Pancreas (tissue), 10 donors: ENCODE measurements at regions not wholly inside any gene's neighbourhood (a gene's known extent, or its start where the extent isn't known, plus 50 kb on each side); places are given as distances from the start of the nearest gene placed in this dataset.

Source experiments
- ATAC-seq, 4 donors: fragments of 200-7000 bp; cut with Tn5 transposase; one replicate each; pipeline versions ENCODE4 v1.8.0 to v1.9.1; 2020; ENCODE audit warnings: mild to moderate bottlenecking in 4 of 4, moderate library complexity in 4 of 4
- DNase-seq, 6 donors: peaks; one replicate each; pipeline ENCODE4 v3.0.0-alpha.2; 2020
- FAIRE-seq: peaks from 2 replicates; lab custom pipeline; 2012; peaks lifted over from hg19 to GRCh38; lab: Jason Lieb, UNC
- H3K27ac ChIP-seq, 4 donors: fragments of 200-600 bp; sonication (generic); 1 replicate in 3 of 4; 2 replicates in 1 of 4; pipeline versions ENCODE4 v1.5.0 to v1.8.0; 2020
- H3K27me3 ChIP-seq, 4 donors: fragments of 200-600 bp; one replicate each; pipeline ENCODE4 v1.8.0; 2021
- H3K36me3 ChIP-seq, 3 donors: fragments of 200-600 bp; sonication (generic) in 1 of 3; one replicate each; pipeline versions ENCODE4 v1.5.0 to v1.8.0; 2020 to 2021
- H3K4me1 ChIP-seq, 3 donors: fragments of 200-600 bp; one replicate each; pipeline ENCODE4 v1.8.0; 2021
- H3K4me3 ChIP-seq, 4 donors: fragments of 200-600 bp; sonication (generic) in 2 of 4; one replicate each; pipeline versions ENCODE4 v1.5.0 to v1.8.0; 2020 to 2021
- H3K9me3 ChIP-seq, 4 donors: fragments of 200-600 bp; one replicate each; pipeline ENCODE4 v1.8.0; 2021
- CTCF ChIP-seq, 4 donors: fragments of 200-600 bp; sonication (generic) in 3 of 4; IDR thresholded peaks; one replicate each; pipeline versions ENCODE4 v1.5.0 to v1.8.0; 2021; ENCODE audit warnings: antibody characterized with exemption in 4 of 4
- WGBS, 2 donors: extraction: QIAGEN DNeasy Blood & Tissue Kit; methylation state at CpG; one replicate each; pipeline ENCODE4 v1.1.7; 2013; 5-methylcytosine and 5-hydroxymethylcytosine counted together
- intact Hi-C, 3 donors: fragments of 100-400 bp; cut with DNase I; formaldehyde crosslinking; loops; one replicate each; pipeline versions ENCODE4 v1.11.1 to v1.14.2; 2022
- donor health status: healthy with polysubstance abuse.
- donor health status: DM: no; HTN: no; CAD: no; lungs with moderate emphysema.
- donor health status: DM: no; HTN: no; CAD: no.
- donor health status: control.
- donor health status: control.
- donor health status: Bipolar disorder and iron deficiency.
- donor health status: DM: yes; HTN: yes; CAD: no.
- donor health status: DM: no; HTN: no; CAD: no.
- donor health status: DM: no; HTN: no; CAD: no.
- donor health status: DM: yes; HTN: yes; CAD: no.

GRCh38 chr18:45487581-45487980, 127.7 kb upstream of the SLC14A2 start:
- H3K27me3 ChIP-seq = no peaks in the 10 kb centered on the region
- H3K4me1 ChIP-seq = no peaks in the 10 kb centered on the region
- no peak overlapping the region for H3K27ac ChIP-seq
- no peak for TF ChIP-seq CTCF (IDR thresholded peaks at IDR 0.05)
- no peak for DNase-seq
- no peaks in the 10 kb centered on the region for H3K36me3 ChIP-seq
- H3K9me3 ChIP-seq = no peaks in the 10 kb centered on the region
- no peak for ATAC-seq
- H3K4me3 ChIP-seq = no peak overlapping the region
- intact Hi-C loops = no loop called here
- WGBS, 2 donors = 70 to 80% methylated on average over 3 of the region's 3 CpGs
- FAIRE-seq = no peak

- WGBS, 2 donors = 37 to 48% methylated on average over 3 of the region's 3 CpGs
- ATAC-seq = no peak
- H3K4me1 ChIP-seq = no peaks in the 10 kb centered on the region
Observed at GRCh38 chr18:45488645-45489044, 126.6 kb upstream of the SLC14A2 start.

GRCh38 chr18:45493830-45494229, 121.4 kb upstream of the SLC14A2 start:
- ATAC-seq = no peak
- DNase-seq = no peak
- H3K27me3 ChIP-seq = no peaks in the 10 kb centered on the region
- H3K4me3 ChIP-seq = no peak overlapping the region
- H3K36me3 ChIP-seq = no peaks in the 10 kb centered on the region
- no peak overlapping the region for H3K27ac ChIP-seq
- H3K9me3 ChIP-seq = no peaks in the 10 kb centered on the region
- 93 to 95% methylated on average over 2 of the region's 2 CpGs for WGBS, 2 donors
- no peak for TF ChIP-seq CTCF (IDR thresholded peaks at IDR 0.05)
- intact Hi-C loops = no loop called here
- FAIRE-seq = no peak
- no peaks in the 10 kb centered on the region for H3K4me1 ChIP-seq

More at GRCh38 chr18:45488645-45489044, 126.6 kb upstream of the SLC14A2 start:
- TF ChIP-seq CTCF (IDR thresholded peaks at IDR 0.05) = no peak
- Histone ChIP-seq H3K27ac (no peak overlapping the region), H3K27me3 (no peaks in the 10 kb centered on the region), H3K9me3 (no peaks in the 10 kb centered on the region), H3K4me3 (no peak overlapping the region), H3K36me3 (no peaks in the 10 kb centered on the region)
- FAIRE-seq (no peak), DNase-seq (no peak)
- intact Hi-C loops = no loop called here

GRCh38 chr18:45494811-45495210, 120.5 kb upstream of the SLC14A2 start:
- no peak for TF ChIP-seq CTCF (IDR thresholded peaks at IDR 0.05)
- 84 to 90% methylated on average over 6 of the region's 6 CpGs for WGBS, 2 donors
- ATAC-seq (no peak), FAIRE-seq (no peak), DNase-seq (no peak)
- Histone ChIP-seq H3K27me3 (no peaks in the 10 kb centered on the region), H3K4me3 (no peak overlapping the region), H3K36me3 (no peaks in the 10 kb centered on the region), H3K4me1 (no peaks in the 10 kb centered on the region), H3K9me3 (no peaks in the 10 kb centered on the region), H3K27ac (no peak overlapping the region)
- intact Hi-C loops = no loop called here

GRCh38 chr18:45496741-45497140, 118.5 kb upstream of the SLC14A2 start:
- Histone ChIP-seq H3K4me1 (no peaks in the 10 kb centered on the region), H3K36me3 (no peaks in the 10 kb centered on the region), H3K27me3 (no peaks in the 10 kb centered on the region), H3K4me3 (no peak overlapping the region), H3K27ac (no peak overlapping the region), H3K9me3 (no peaks in the 10 kb centered on the region)
- intact Hi-C loops = no loop called here
- FAIRE-seq (no peak), ATAC-seq (no peak), DNase-seq (no peak)
- WGBS, 2 donors = 89 to 95% methylated on average over 1 of the region's 1 CpG
- TF ChIP-seq CTCF (IDR thresholded peaks at IDR 0.05) = no peak
